Left ventricle myocardium inferior (tissue), 1 donor: ENCODE measurements at regions not wholly inside any gene's neighbourhood (a gene's known extent, or its start where the extent isn't known, plus 50 kb on each side); places are given as distances from the start of the nearest gene placed in this dataset.

Experiments used
- DNase-seq: peaks from one replicate; pipeline ENCODE4 v3.0.0-alpha.2; 2020
- H3K27ac ChIP-seq: fragments of 200-600 bp; replicated peaks from 2 replicates; pipeline ENCODE4 v1.8.0; 2021
- H3K27me3 ChIP-seq: fragments of 200-600 bp; 2 replicates; pipeline ENCODE4 v1.8.0; 2021; ENCODE audit warnings: low read depth
- H3K36me3 ChIP-seq: fragments of 200-600 bp; 2 replicates; pipeline ENCODE4 v1.8.0; 2021
- H3K4me1 ChIP-seq: fragments of 200-600 bp; 2 replicates; pipeline ENCODE4 v1.8.0; 2021
- H3K4me3 ChIP-seq: fragments of 200-600 bp; 2 replicates; pipeline ENCODE4 v1.8.0; 2021; ENCODE audit warnings: mild to moderate bottlenecking, moderate library complexity
- H3K9me3 ChIP-seq: fragments of 200-600 bp; replicated peaks from 2 replicates; pipeline ENCODE4 v1.8.0; 2021
- CTCF ChIP-seq: fragments of 200-600 bp; IDR thresholded peaks from 2 replicates; pipeline ENCODE4 v1.8.0; 2021; ENCODE audit warnings: antibody characterized with exemption, mild to moderate bottlenecking, borderline replicate concordance
- intact Hi-C: fragments of 100-400 bp; cut with micrococcal nuclease; formaldehyde crosslinking; loops from one replicate; pipeline ENCODE4 v1.11.0; 2022
- donor health status: DM: no; HTN: yes; CAD: no; lungs with severe emphysema.

GRCh38 chr3:105030211-105030610 is 336.5 kb upstream of the ALCAM start:
- H3K4me1 ChIP-seq: no peaks in the 10 kb centered on the region
- H3K9me3 ChIP-seq: no peaks in the 10 kb centered on the region
- H3K36me3 ChIP-seq: no peaks in the 10 kb centered on the region
- no peak overlapping the region for H3K4me3 ChIP-seq
- no peak overlapping the region for H3K27ac ChIP-seq
- intact Hi-C loops: no loop called here
- no peak for DNase-seq
- H3K27me3 ChIP-seq: no peaks in the 10 kb centered on the region
- TF ChIP-seq CTCF: no peak

- no peaks in the 10 kb centered on the region for H3K9me3 ChIP-seq
- no peak overlapping the region for H3K27ac ChIP-seq
- H3K4me3 ChIP-seq: no peak overlapping the region
- no peaks in the 10 kb centered on the region for H3K36me3 ChIP-seq
- DNase-seq: no peak
- intact Hi-C loops: no loop called here
- H3K27me3 ChIP-seq: no peaks in the 10 kb centered on the region
- no peaks in the 10 kb centered on the region for H3K4me1 ChIP-seq
- no peak for TF ChIP-seq CTCF
Measured at GRCh38 chr3:105032541-105032940, 334.2 kb upstream of the ALCAM start.

GRCh38 chr3:105033081-105033480 is 333.6 kb upstream of the ALCAM start:
- DNase-seq: no peak
- H3K27ac ChIP-seq: no peak overlapping the region
- no peak overlapping the region for H3K4me3 ChIP-seq
- TF ChIP-seq CTCF: no peak
- no peaks in the 10 kb centered on the region for H3K4me1 ChIP-seq
- no peaks in the 10 kb centered on the region for H3K36me3 ChIP-seq
- no peaks in the 10 kb centered on the region for H3K27me3 ChIP-seq
- intact Hi-C loops: no loop called here
- no peaks in the 10 kb centered on the region for H3K9me3 ChIP-seq

- Histone ChIP-seq H3K27me3 (no peaks in the 10 kb centered on the region), H3K27ac (no peak overlapping the region), H3K4me3 (no peak overlapping the region), H3K36me3 (no peaks in the 10 kb centered on the region), H3K4me1 (no peaks in the 10 kb centered on the region), H3K9me3 (no peaks in the 10 kb centered on the region)
- TF ChIP-seq CTCF: no peak
- DNase-seq: no peak
- intact Hi-C loops: no loop called here
Measured at GRCh38 chr3:105039004-105039403, 327.7 kb upstream of the ALCAM start.

- Histone ChIP-seq H3K36me3 (no peaks in the 10 kb centered on the region), H3K4me1 (no peaks in the 10 kb centered on the region), H3K27ac (no peak overlapping the region), H3K9me3 (no peaks in the 10 kb centered on the region), H3K4me3 (no peak overlapping the region), H3K27me3 (no peaks in the 10 kb centered on the region)
- no peak for DNase-seq
- TF ChIP-seq CTCF: no peak
- intact Hi-C loops: no loop called here
Measured at GRCh38 chr3:105040026-105040622, 326.6 kb upstream of the ALCAM start.

- H3K9me3 ChIP-seq: no peaks in the 10 kb centered on the region
- DNase-seq: no peak
Measured at GRCh38 chr3:105042586-105042985, 324.1 kb upstream of the ALCAM start.

More at GRCh38 chr3:105042586-105042985, 324.1 kb upstream of the ALCAM start:
- H3K4me3 ChIP-seq: no peak overlapping the region
- intact Hi-C loops: no loop called here
- H3K36me3 ChIP-seq: no peaks in the 10 kb centered on the region
- no peak overlapping the region for H3K27ac ChIP-seq
- no peaks in the 10 kb centered on the region for H3K4me1 ChIP-seq
- no peak for TF ChIP-seq CTCF
- no peaks in the 10 kb centered on the region for H3K27me3 ChIP-seq
